GM12891 (cell line): ENCODE measurements at regions not wholly inside any gene's neighbourhood (a gene's known extent, or its start where the extent isn't known, plus 50 kb on each side); places are given as distances from the start of the nearest gene placed in this dataset.

ENCODE experiments used
- POLR2A ChIP-seq: IDR thresholded peaks from 2 replicates; pipeline ENCODE4 v1.6.1; 2011; ENCODE audit warnings: low read depth, low read length, control low read depth
- POLR2AphosphoS5 ChIP-seq: IDR thresholded peaks from 2 replicates; pipeline ENCODE4 v1.6.1; 2011; ENCODE audit warnings: low read depth, low read length, control low read depth
- SPI1 ChIP-seq: IDR thresholded peaks from 2 replicates; pipeline ENCODE4 v1.6.1; 2011; ENCODE audit warnings: low read depth, low read length, control low read depth
- TAF1 ChIP-seq: IDR thresholded peaks from 2 replicates; pipeline ENCODE4 v1.6.1; 2011; ENCODE audit warnings: low read depth, low read length, control low read depth

DNA sequence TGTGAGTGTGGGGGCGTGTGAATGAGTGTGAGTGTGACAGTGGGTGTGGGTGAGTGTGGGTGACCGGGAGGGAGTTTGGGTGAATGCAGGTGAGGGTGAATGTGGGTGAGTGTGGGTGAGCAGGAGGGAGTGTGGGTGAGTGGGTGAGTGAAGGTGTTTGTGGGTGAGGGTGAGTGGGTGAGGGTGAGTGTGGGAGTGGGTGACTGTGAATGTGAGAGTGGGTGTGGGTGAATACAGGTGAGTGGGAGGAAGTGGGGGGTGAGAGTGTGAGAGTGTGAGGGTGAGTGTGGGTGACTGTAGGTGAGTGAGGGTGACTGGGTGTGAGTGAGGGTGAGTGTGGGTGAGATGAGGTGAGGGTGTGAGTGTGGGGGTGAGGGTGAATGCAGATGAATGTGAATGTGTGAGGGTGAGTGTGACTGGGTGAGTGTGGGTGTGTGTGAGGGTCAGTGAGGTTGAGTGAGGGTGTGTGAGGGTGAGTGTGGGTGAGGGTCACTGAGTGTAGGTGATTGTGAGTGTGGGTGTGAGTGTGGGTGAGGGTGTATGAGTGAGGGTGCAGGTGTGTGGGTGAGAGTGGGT is 1677.3 kb upstream of the TENM3 start:
- TF ChIP-seq POLR2A, result no peak
- no peak for TF ChIP-seq TAF1
- no peak for TF ChIP-seq POLR2AphosphoS5
- no peak for TF ChIP-seq SPI1
